Upper lobe of left lung (tissue), 4 donors: ENCODE measurements at regions not wholly inside any gene's neighbourhood (a gene's known extent, or its start where the extent isn't known, plus 50 kb on each side); places are given as distances from the start of the nearest gene placed in this dataset.

Source experiments
- EP300 ChIP-seq, 4 donors: sonication (generic); formaldehyde crosslinking; IDR thresholded peaks; one replicate each; pipeline ENCODE4 v1.5.1; 2017; ENCODE audit warnings: antibody characterized with exemption in 4 of 4, control low read depth in 2 of 4
- POLR2A ChIP-seq, 4 donors: fragments of 450-650 bp; IDR thresholded peaks; one replicate each; pipeline ENCODE4 v1.5.1; 2016 to 2017; ENCODE audit warnings: antibody characterized with exemption in 4 of 4, mild to moderate bottlenecking in 2 of 4
- POLR2AphosphoS5 ChIP-seq, 2 donors: sonication (generic); formaldehyde crosslinking; IDR thresholded peaks; one replicate each; pipeline ENCODE4 v1.5.1; 2017; ENCODE audit warnings: antibody characterized with exemption in 2 of 2
- TF ChIP-seq, protein P1 (sequence below), 6 experiments: fragments of 450-650 bp in 4 of 6; fragments of 200-600 bp in 2 of 6; sonication (generic) in 2 of 6; IDR thresholded peaks; one replicate each; pipeline ENCODE4 v1.5.1; 2016 to 2019; ENCODE audit warnings: antibody characterized with exemption in 6 of 6

GRCh38 chr3:132222868-132223538 is 94.2 kb upstream of the ACP3 start:
- TF ChIP-seq, protein P1, sequence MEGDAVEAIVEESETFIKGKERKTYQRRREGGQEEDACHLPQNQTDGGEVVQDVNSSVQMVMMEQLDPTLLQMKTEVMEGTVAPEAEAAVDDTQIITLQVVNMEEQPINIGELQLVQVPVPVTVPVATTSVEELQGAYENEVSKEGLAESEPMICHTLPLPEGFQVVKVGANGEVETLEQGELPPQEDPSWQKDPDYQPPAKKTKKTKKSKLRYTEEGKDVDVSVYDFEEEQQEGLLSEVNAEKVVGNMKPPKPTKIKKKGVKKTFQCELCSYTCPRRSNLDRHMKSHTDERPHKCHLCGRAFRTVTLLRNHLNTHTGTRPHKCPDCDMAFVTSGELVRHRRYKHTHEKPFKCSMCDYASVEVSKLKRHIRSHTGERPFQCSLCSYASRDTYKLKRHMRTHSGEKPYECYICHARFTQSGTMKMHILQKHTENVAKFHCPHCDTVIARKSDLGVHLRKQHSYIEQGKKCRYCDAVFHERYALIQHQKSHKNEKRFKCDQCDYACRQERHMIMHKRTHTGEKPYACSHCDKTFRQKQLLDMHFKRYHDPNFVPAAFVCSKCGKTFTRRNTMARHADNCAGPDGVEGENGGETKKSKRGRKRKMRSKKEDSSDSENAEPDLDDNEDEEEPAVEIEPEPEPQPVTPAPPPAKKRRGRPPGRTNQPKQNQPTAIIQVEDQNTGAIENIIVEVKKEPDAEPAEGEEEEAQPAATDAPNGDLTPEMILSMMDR (IDR thresholded peaks at IDR 0.05): no peak
- TF ChIP-seq POLR2A (IDR thresholded peaks at IDR 0.05) (no peak), POLR2AphosphoS5 (IDR thresholded peaks at IDR 0.05) (no peak), EP300 (IDR thresholded peaks at IDR 0.05) (no peak)
